Adrenal gland (tissue), 5 donors: ENCODE measurements at regions not wholly inside any gene's neighbourhood (a gene's known extent, or its start where the extent isn't known, plus 50 kb on each side); places are given as distances from the start of the nearest gene placed in this dataset.

Source experiments
- CTCF ChIP-seq, 6 experiments: fragments of 450-650 bp in 4 of 6; fragments of 200-600 bp in 2 of 6; sonication (generic) in 1 of 6; IDR thresholded peaks; 1 replicate in 5 of 6; 2 replicates in 1 of 6; pipeline versions ENCODE4 v1.5.1 to v1.8.0; 2016 to 2021; ENCODE audit warnings: antibody characterized with exemption in 6 of 6, mild to moderate bottlenecking in 2 of 6, moderate library complexity in 1 of 6
- POLR2A ChIP-seq, 2 donors: fragments of 450-650 bp; IDR thresholded peaks; one replicate each; pipeline ENCODE4 v1.6.1; 2017; ENCODE audit warnings: antibody characterized with exemption in 2 of 2, mild to moderate bottlenecking in 2 of 2, moderate library complexity in 1 of 2
- donor health status: DM: no; HTN: no; CAD: no.

- TF ChIP-seq POLR2A (IDR thresholded peaks at IDR 0.05) (no peak), CTCF (IDR thresholded peaks at IDR 0.05) (no peak)
These were observed 1026.9 kb downstream of the LRFN5 start for GRCh38 chr14:42633504-42634095.
